GDM1 (cell line): ENCODE measurements at regions not wholly inside any gene's neighbourhood (a gene's known extent, or its start where the extent isn't known, plus 50 kb on each side); places are given as distances from the start of the nearest gene placed in this dataset.
"Not testable (repeated sequence)": the region's sequence is repeated elsewhere in the genome, so short reads cannot be mapped to it uniquely, and the experiment has no call there.

Experiments used
- DNase-seq: peaks from one replicate; lab custom pipeline; 2025; lab: John Stamatoyannopoulos, UW

GRCh38 chr4:131650951-131651350 lies 1498.1 kb upstream of the PCDH10 start:
- DNase-seq, result no peak

- not testable (repeated sequence) for DNase-seq
These were observed 1465.8 kb upstream of the PCDH10 start for GRCh38 chr4:131683314-131683713.

- no peak for DNase-seq
These were observed 1427.2 kb upstream of the PCDH10 start for GRCh38 chr4:131721883-131722282.

- DNase-seq, result not testable (repeated sequence)
These were observed 1426.0 kb upstream of the PCDH10 start for GRCh38 chr4:131723069-131723468.

GRCh38 chr4:131724847-131725246 lies 1424.2 kb upstream of the PCDH10 start:
- DNase-seq, result not testable (repeated sequence)

GRCh38 chr4:131725521-131725920 lies 1423.6 kb upstream of the PCDH10 start:
- DNase-seq, result not testable (repeated sequence)

GRCh38 chr4:131726940-131727339 lies 1422.2 kb upstream of the PCDH10 start:
- not testable (repeated sequence) for DNase-seq

GRCh38 chr4:131727418-131727817 lies 1421.7 kb upstream of the PCDH10 start:
- DNase-seq, result not testable (repeated sequence)

GRCh38 chr4:131729205-131729604 lies 1419.9 kb upstream of the PCDH10 start:
- DNase-seq, result not testable (repeated sequence)

- DNase-seq, result not testable (repeated sequence)
These were observed 1419.2 kb upstream of the PCDH10 start for GRCh38 chr4:131729716-131730398.

GRCh38 chr4:131730574-131730973 lies 1418.5 kb upstream of the PCDH10 start:
- DNase-seq, result not testable (repeated sequence)

GRCh38 chr4:131732034-131732630 lies 1417.0 kb upstream of the PCDH10 start:
- DNase-seq, result not testable (repeated sequence)

- DNase-seq, result not testable (repeated sequence)
These were observed 1414.8 kb upstream of the PCDH10 start for GRCh38 chr4:131734321-131734720.

- not testable (repeated sequence) for DNase-seq
These were observed 1414.2 kb upstream of the PCDH10 start for GRCh38 chr4:131734851-131735385.

- not testable (repeated sequence) for DNase-seq
These were observed 1410.1 kb upstream of the PCDH10 start for GRCh38 chr4:131738991-131739390.

GRCh38 chr4:131741836-131742235 lies 1407.3 kb upstream of the PCDH10 start:
- DNase-seq, result not testable (repeated sequence)

- DNase-seq, result not testable (repeated sequence)
These were observed 1406.4 kb upstream of the PCDH10 start for GRCh38 chr4:131742536-131743205.

GRCh38 chr4:131743348-131743747 lies 1405.7 kb upstream of the PCDH10 start:
- DNase-seq, result not testable (repeated sequence)

GRCh38 chr4:131747203-131747602 lies 1401.9 kb upstream of the PCDH10 start:
- not testable (repeated sequence) for DNase-seq

- DNase-seq, result not testable (repeated sequence)
These were observed 1399.9 kb upstream of the PCDH10 start for GRCh38 chr4:131749224-131749623.

GRCh38 chr4:131750006-131750405 lies 1399.1 kb upstream of the PCDH10 start:
- not testable (repeated sequence) for DNase-seq

- not testable (repeated sequence) for DNase-seq
These were observed 1398.6 kb upstream of the PCDH10 start for GRCh38 chr4:131750469-131750868.

- DNase-seq, result not testable (repeated sequence)
These were observed 1386.9 kb upstream of the PCDH10 start for GRCh38 chr4:131762234-131762633.
